HEK293T (cell line): ENCODE measurements at regions not wholly inside any gene's neighbourhood (a gene's known extent, or its start where the extent isn't known, plus 50 kb on each side); places are given as distances from the start of the nearest gene placed in this dataset.

ENCODE experiments used
- CTCF ChIA-PET: fragments of 350-600 bp; formaldehyde crosslinking; extraction: SDS; loops from one replicate; lab custom pipeline; 2021; ENCODE audit warnings: antibody characterized with exemption, inconsistent platforms; lab: Yijun Ruan, JAX
- POLR2A ChIA-PET: fragments of 350-600 bp; formaldehyde crosslinking; extraction: SDS; loops from one replicate; lab custom pipeline; 2020; ENCODE audit warnings: antibody characterized with exemption, inconsistent platforms; lab: Yijun Ruan, JAX
- DNase-seq: peaks from one replicate; pipeline ENCODE4 v3.0.0; 2012; ENCODE audit warnings: mixed read lengths; ENCODE audit errors: extremely low spot score
- ARNT ChIP-seq: fragments of 450-650 bp; IDR thresholded peaks from 2 replicates; pipeline ENCODE4 v1.6.1; 2017; ENCODE audit warnings: mild to moderate bottlenecking
- BHLHE40 ChIP-seq: fragments of 450-650 bp; IDR thresholded peaks from 2 replicates; pipeline ENCODE4 v1.6.1; 2016; ENCODE audit warnings: mild to moderate bottlenecking, moderate library complexity, borderline replicate concordance
- CTBP1 ChIP-seq: fragments of 450-650 bp; IDR thresholded peaks from 2 replicates; pipeline ENCODE4 v1.6.1; 2016; ENCODE audit warnings: borderline replicate concordance
- ELF4 ChIP-seq: fragments of 450-650 bp; IDR thresholded peaks from 2 replicates; pipeline ENCODE4 v1.6.1; 2017; ENCODE audit warnings: antibody characterized with exemption
- FOXA1 ChIP-seq: fragments of 450-650 bp; IDR thresholded peaks from 2 replicates; pipeline ENCODE4 v1.6.1; 2016; ENCODE audit warnings: mild to moderate bottlenecking
- FOXK2 ChIP-seq: fragments of 450-650 bp; IDR thresholded peaks from 2 replicates; pipeline ENCODE4 v1.6.1; 2016; ENCODE audit warnings: mild to moderate bottlenecking
- FOXM1 ChIP-seq: fragments of 450-650 bp; IDR thresholded peaks from 2 replicates; pipeline ENCODE4 v1.6.1; 2017; ENCODE audit warnings: mild to moderate bottlenecking, borderline replicate concordance
- HDGF ChIP-seq: fragments of 450-650 bp; IDR thresholded peaks from 2 replicates; pipeline ENCODE4 v1.6.1; 2017; ENCODE audit warnings: antibody characterized with exemption, borderline replicate concordance
- L3MBTL2 ChIP-seq: fragments of 450-650 bp; conservative IDR thresholded peaks from 2 replicates; pipeline ENCODE4 v1.6.1; 2016; ENCODE audit warnings: mild to moderate bottlenecking
- LEF1 ChIP-seq: fragments of 450-650 bp; IDR thresholded peaks from 2 replicates; pipeline ENCODE4 v1.6.1; 2017; ENCODE audit warnings: mild to moderate bottlenecking, borderline replicate concordance
- NFRKB ChIP-seq: fragments of 450-650 bp; IDR thresholded peaks from 2 replicates; pipeline ENCODE4 v1.6.1; 2016; ENCODE audit warnings: mild to moderate bottlenecking, moderate library complexity
- SP1 ChIP-seq: fragments of 450-650 bp; IDR thresholded peaks from 2 replicates; pipeline ENCODE4 v1.6.1; 2017
- SUZ12 ChIP-seq: fragments of 450-650 bp; IDR thresholded peaks from 2 replicates; pipeline ENCODE4 v1.6.1; 2016; ENCODE audit warnings: mild to moderate bottlenecking
- TARDBP ChIP-seq: fragments of 450-650 bp; IDR thresholded peaks from 2 replicates; pipeline ENCODE4 v1.6.1; 2016
- ZNF384 ChIP-seq: fragments of 450-650 bp; IDR thresholded peaks from 2 replicates; pipeline ENCODE4 v1.6.1; 2016
- TF ChIP-seq, protein P1 (sequence below): fragments of 450-650 bp; IDR thresholded peaks from 2 replicates; pipeline ENCODE4 v1.6.1; 2016

DNA sequence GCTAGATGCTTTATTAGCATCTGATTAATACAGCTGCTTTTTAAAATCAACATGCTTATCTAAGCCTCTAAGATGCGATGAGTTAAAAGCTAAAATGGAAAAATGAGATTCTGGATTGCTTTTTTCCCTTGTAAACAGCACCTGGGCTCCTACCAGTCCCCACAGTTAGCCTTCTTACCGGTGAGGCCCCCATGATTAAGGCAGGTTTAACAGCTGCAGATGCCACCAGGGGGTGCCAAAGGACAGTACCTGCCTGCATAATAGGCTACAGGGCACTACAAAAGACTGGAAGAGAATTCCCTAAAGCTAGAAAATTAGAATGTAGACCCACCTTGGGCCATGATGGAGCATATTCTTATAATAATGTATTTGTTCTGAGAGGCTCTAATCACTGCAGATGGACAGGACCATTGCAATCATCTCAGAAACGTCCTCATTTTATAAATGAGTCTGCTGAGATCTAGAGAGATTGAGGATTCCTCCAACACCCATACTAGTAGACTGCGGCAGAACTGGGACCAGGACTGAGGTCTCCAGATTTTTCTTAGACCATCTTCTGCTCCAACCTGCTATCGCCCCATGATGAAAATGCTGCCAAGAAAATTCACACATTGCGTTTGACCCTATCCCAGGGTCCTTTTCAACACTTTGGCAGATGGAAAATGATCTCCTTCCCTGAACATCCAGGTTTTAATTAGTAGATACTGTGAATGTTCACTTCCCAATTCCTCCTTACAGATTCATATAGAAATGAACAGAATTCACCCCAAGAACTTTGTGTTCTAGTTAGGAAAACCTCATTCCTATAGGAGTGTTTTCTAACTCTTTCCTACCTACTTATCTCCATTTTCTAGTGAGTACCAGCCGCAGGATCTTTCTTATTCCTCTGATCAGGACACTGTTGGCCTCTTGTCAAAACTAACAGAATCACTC lies 148.8 kb downstream of the RPS12 start:
- peak; percentile 78 for DNase-seq
- ChIA-PET CTCF (interaction anchor here (0.6 to 2.7 kb wide), 16 partner anchors 9 to 961 kb away, joined by 3 to 10 read pairs (median 4); no protein-coding TSS in a partner anchor), POLR2A (no interaction called here)
- TF ChIP-seq TARDBP (no peak), SUZ12 (no peak), FOXM1 (no peak; the same call in 1 of the 2 replicates), LEF1 (no peak), BHLHE40 (no peak), L3MBTL2 (no peak), HDGF (no peak), FOXK2 (no peak), FOXA1 (no peak), ZNF384 (no peak), SP1 (no peak), ELF4 (no peak), CTBP1 (no peak), ARNT (no peak), NFRKB (no peak)
- TF ChIP-seq, protein P1, sequence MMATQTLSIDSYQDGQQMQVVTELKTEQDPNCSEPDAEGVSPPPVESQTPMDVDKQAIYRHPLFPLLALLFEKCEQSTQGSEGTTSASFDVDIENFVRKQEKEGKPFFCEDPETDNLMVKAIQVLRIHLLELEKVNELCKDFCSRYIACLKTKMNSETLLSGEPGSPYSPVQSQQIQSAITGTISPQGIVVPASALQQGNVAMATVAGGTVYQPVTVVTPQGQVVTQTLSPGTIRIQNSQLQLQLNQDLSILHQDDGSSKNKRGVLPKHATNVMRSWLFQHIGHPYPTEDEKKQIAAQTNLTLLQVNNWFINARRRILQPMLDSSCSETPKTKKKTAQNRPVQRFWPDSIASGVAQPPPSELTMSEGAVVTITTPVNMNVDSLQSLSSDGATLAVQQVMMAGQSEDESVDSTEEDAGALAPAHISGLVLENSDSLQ: no peak

DNA sequence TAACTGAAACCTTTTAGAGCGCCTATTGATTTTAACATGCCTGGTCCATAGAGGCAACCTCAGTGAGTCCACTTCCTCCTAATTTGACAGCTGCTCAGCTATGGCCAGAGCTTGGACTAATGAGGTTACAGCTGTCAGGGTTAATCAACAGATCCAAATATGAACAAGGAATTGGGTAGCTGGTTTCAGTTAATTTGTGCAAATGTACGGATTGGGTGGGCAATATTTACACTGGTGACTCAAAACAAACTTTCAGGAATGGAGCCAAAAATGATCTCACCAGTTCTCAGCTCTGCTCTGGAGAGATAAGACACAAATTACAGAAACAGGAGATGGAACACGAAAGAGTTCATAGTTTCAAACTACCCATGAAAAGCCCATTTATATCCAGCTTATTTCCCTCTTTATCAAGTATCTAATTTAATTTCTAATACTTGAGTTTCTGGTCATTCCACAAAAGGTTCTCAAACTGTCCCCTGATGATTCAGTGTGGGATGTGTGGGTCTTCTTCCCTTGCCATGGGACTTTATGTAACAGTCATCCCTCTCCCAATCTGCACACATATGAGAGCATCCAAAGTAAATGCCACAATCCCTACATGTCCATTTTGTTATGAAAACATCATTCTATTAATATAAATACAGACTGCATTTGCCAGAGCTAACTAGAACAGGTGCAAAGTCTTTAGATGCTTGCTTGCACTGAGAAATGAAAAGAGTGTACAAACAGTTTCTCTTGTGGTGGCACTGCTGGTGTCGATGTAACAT lies 149.9 kb downstream of the RPS12 start:
- ChIA-PET CTCF (interaction anchor here (0.7 to 0.9 kb wide), 3 partner anchors 28 to 77 kb away, joined by 3 read pairs; no protein-coding TSS in a partner anchor), POLR2A (no interaction called here)
- peak; percentile 33; the same call in 1 of the 2 replicates for TF ChIP-seq FOXA1
- TF ChIP-seq TARDBP: no peak
- DNase-seq: no peak

DNA sequence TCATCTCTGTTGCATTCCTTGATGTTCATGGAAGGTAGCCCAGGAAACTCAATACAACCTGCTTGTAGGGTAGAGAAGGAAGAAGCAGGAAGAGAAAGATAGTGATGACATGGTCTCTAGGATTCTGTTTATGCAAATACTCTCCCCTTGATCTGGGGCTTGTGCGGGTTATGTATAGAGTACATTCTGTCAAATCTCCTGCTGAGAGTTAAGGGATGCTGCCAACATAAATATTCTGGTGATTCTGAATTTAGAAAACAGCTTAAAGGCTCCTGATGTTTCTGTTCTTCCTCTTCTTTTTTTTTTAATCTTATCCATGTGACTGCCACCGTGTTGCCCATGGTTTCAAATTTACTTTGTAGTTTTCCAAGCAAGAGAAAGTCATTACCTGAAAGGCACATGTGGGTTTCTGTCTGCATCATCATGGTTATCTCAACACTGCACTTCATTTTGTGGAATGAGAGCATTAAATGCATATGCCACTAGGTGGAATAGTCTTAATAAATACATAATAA lies 150.6 kb downstream of the RPS12 start:
- no peak for DNase-seq
- TF ChIP-seq HDGF: no peak
- TF ChIP-seq SP1: no peak
- TF ChIP-seq LEF1: no peak
- no peak for TF ChIP-seq ZNF384
- no peak for TF ChIP-seq NFRKB
- TF ChIP-seq FOXM1: no peak
- no peak for TF ChIP-seq ARNT
- no peak for TF ChIP-seq SUZ12
- no peak for TF ChIP-seq L3MBTL2
- TF ChIP-seq TARDBP: no peak
- TF ChIP-seq FOXK2: no peak
- no peak for TF ChIP-seq ELF4
- TF ChIP-seq, protein P1: no peak
- TF ChIP-seq CTBP1: no peak
- no peak for TF ChIP-seq BHLHE40
- POLR2A ChIA-PET: no interaction called here
- CTCF ChIA-PET: interaction anchor here (0.7 to 0.9 kb wide), 2 partner anchors 29 to 68 kb away, joined by 3 read pairs; no protein-coding TSS in a partner anchor

DNA sequence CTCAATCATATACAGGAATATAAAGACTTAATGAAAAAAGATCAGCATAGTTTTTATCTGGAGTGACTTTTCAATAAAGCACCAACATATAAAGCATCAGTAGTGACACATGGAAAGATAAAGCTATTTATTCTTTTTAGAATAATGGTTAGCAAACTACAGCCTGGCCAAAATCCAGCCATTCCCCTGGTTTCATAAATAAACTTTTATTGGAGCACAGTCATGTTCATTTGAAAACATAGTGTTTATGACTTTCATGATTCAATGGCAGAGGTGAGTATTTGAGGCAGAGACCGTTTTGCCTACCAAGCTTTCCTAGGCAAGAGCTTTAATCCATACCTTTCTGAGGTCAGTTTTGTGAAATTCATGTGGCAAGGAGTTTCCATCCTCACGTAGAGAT lies 153.5 kb downstream of the RPS12 start:
- no peak for TF ChIP-seq NFRKB
- TF ChIP-seq HDGF: no peak
- TF ChIP-seq TARDBP: no peak
- TF ChIP-seq LEF1: no peak
- TF ChIP-seq, protein P1: no peak
- no peak for TF ChIP-seq SUZ12
- no peak for TF ChIP-seq FOXK2
- no peak for TF ChIP-seq FOXA1
- TF ChIP-seq ELF4: no peak
- POLR2A ChIA-PET: no interaction called here
- CTCF ChIA-PET: no interaction called here
- DNase-seq: no peak

DNA sequence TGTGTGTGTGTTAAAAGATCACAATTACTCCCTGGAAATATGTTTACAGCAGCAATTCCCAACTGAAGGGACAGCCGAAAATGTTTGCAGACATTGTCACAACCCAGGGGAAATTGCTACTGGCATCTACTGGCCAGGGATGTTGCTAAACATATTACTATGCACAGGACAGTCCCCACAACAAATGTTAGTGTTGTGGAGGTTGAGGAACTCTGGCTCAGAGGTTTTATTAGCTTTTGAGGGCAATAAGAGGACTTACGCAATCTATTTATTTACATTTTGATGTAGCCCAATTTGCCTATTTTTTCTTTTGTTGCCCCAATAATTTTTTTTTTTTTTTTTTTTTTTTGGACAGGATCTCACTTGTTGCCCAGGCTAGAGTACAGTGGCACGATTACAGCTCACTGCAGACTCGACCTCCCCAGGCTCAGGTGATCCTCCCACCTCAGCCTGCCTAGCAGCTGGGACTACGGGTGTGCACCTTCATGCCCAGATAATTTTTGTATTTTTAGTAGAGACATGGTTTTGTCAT lies 154.1 kb downstream of the RPS12 start:
- DNase-seq: no peak
- POLR2A ChIA-PET: no interaction called here
- no peak for TF ChIP-seq ZNF384
- no peak for TF ChIP-seq TARDBP
- CTCF ChIA-PET: no interaction called here
